HCT116 (cell line): ENCODE measurements at regions not wholly inside any gene's neighbourhood (a gene's known extent, or its start where the extent isn't known, plus 50 kb on each side); places are given as distances from the start of the nearest gene placed in this dataset.

Source experiments
- ATAC-seq: fragments of 200-7000 bp; cut with Tn5 transposase; 2 replicates; pipeline ENCODE4 v1.9.1; 2020; ENCODE audit warnings: mild to moderate bottlenecking, moderate library complexity
- BruUV-seq: library from RNA; stranded (reverse); fragments of 400-500 nt; replicated peaks from 2 replicates; lab custom pipeline; 2021; lab: Mats Ljungman, UMichigan
- CTCF ChIA-PET: fragments of 300-600 bp; sonication (Branson Sonifier 250); formaldehyde crosslinking; loops from one replicate; lab custom pipeline; 2021; ENCODE audit warnings: antibody characterized with exemption; lab: Charles Lee
- POLR2A ChIA-PET: fragments of 300-600, 350-600 bp; sonication (Branson Sonifier 250); formaldehyde crosslinking; loops from one replicate; lab custom pipeline; 2021; ENCODE audit warnings: antibody characterized with exemption; lab: Charles Lee
- RAD21 ChIA-PET, 2 experiments: fragments of 300-600 bp; sonication (Branson Sonifier 250); formaldehyde crosslinking; loops; one replicate each; lab custom pipeline; 2023; ENCODE audit warnings: low total read pairs in 2 of 2; ENCODE audit not compliant: uncharacterized antibody in 2 of 2, unreplicated experiment in 2 of 2, low non-redundant PET in 1 of 2; lab: Charles Lee
- DNase-seq: peaks from one replicate; pipeline ENCODE4 v3.0.0-alpha.2; 2010; ENCODE audit warnings: low read depth, low spot score
- H2AFZ ChIP-seq: fragments of 200-600 bp; shearing (Covaris generic), sonication (generic); 2 replicates; pipeline ENCODE4 v1.6.1; 2017; ENCODE audit warnings: low read depth, mixed run types, mixed read lengths, antibody characterized with exemption, low read length; ENCODE audit not compliant: poor library complexity, severe bottlenecking
- H3K27ac ChIP-seq: 2 replicates; pipeline ENCODE4 v1.5.1; 2012; ENCODE audit warnings: low read depth, low read length
- H3K27me3 ChIP-seq: fragments of 200-600 bp; sonication (generic); 2 replicates; pipeline ENCODE4 v1.6.1; 2016; ENCODE audit warnings: mixed run types, low read length, mixed read lengths; ENCODE audit not compliant: insufficient read depth
- H3K36me3 ChIP-seq, 2 experiments: fragments of 200-500 bp in 1 of 2; fragments of 200-600 bp in 1 of 2; sonication (Bioruptor generic) in 1 of 2; sonication (generic) in 1 of 2; 2 replicates each; pipeline versions ENCODE4 v1.5.1 to v1.6.1; 2014 to 2016; ENCODE audit warnings: low read length in 2 of 2, inconsistent platforms in 1 of 2, mixed read lengths in 1 of 2, mixed run types in 1 of 2; ENCODE audit not compliant: insufficient read depth in 2 of 2, control insufficient read depth in 1 of 2
- H3K4me1 ChIP-seq, 2 experiments: fragments of 200-600 bp in 1 of 2; sonication (generic) in 1 of 2; 2 replicates each; pipeline versions ENCODE4 v1.5.1 to v1.6.1; 2012 to 2017; ENCODE audit warnings: low read length in 2 of 2, inconsistent platforms in 1 of 2, mild to moderate bottlenecking in 1 of 2, mixed read lengths in 1 of 2, mixed run types in 1 of 2, moderate library complexity in 1 of 2; ENCODE audit not compliant: insufficient read depth in 2 of 2, control insufficient read depth in 1 of 2
- H3K4me2 ChIP-seq: fragments of 200-600 bp; sonication (generic); 2 replicates; pipeline ENCODE4 v1.6.1; 2017; ENCODE audit warnings: mixed run types, low read length, mixed read lengths
- H3K4me3 ChIP-seq, 2 experiments: fragments of 200-600 bp in 1 of 2; sonication (generic) in 1 of 2; replicated peaks in 1 of 2; 2 replicates each; pipeline ENCODE4 v1.5.1; 2011 to 2016; ENCODE audit warnings: low read length in 2 of 2, control low read depth in 1 of 2, low read depth in 1 of 2, mild to moderate bottlenecking in 1 of 2, mixed read lengths in 1 of 2, mixed run types in 1 of 2
- H3K79me2 ChIP-seq: fragments of 200-600 bp; sonication (generic); 2 replicates; pipeline ENCODE4 v1.6.1; 2017; ENCODE audit warnings: mild to moderate bottlenecking, mixed run types, low read length, moderate library complexity, mixed read lengths; ENCODE audit not compliant: insufficient read depth
- H3K9ac ChIP-seq: fragments of 200-600 bp; sonication (generic); 2 replicates; pipeline ENCODE4 v1.6.1; 2016; ENCODE audit warnings: low read length, mixed read lengths
- H3K9me2 ChIP-seq: fragments of 200-600 bp; sonication (generic), shearing (Covaris generic); 2 replicates; pipeline ENCODE4 v1.6.1; 2017; ENCODE audit warnings: mixed run types, mild to moderate bottlenecking, moderate library complexity; ENCODE audit not compliant: insufficient read depth
- H3K9me3 ChIP-seq, 2 experiments: fragments of 200-500 bp in 1 of 2; fragments of 200-600 bp in 1 of 2; sonication (Bioruptor generic) in 1 of 2; sonication (generic) in 1 of 2; 2 replicates each; pipeline ENCODE4 v1.6.1; 2014 to 2017; ENCODE audit warnings: low read length in 2 of 2, mixed read lengths in 2 of 2, inconsistent platforms in 1 of 2, low read depth in 1 of 2, mild to moderate bottlenecking in 1 of 2, mixed run types in 1 of 2, moderate library complexity in 1 of 2; ENCODE audit not compliant: control insufficient read depth in 1 of 2, insufficient read depth in 1 of 2
- H4K20me1 ChIP-seq: fragments of 200-600 bp; sonication (generic), shearing (Covaris generic); 2 replicates; pipeline ENCODE4 v1.6.1; 2017; ENCODE audit warnings: mixed run types, mild to moderate bottlenecking, moderate library complexity; ENCODE audit not compliant: insufficient read depth
- CBX3 ChIP-seq: IDR thresholded peaks from 2 replicates; pipeline ENCODE4 v1.6.1; 2012; ENCODE audit warnings: low read depth
- EGR1 ChIP-seq: IDR thresholded peaks from 2 replicates; pipeline ENCODE4 v1.6.1; 2012; ENCODE audit warnings: low read depth
- ELF1 ChIP-seq: IDR thresholded peaks from 2 replicates; pipeline ENCODE4 v1.6.1; 2012; ENCODE audit warnings: low read depth, borderline replicate concordance
- EZH2 ChIP-seq: fragments of 200-600 bp; sonication (generic); IDR thresholded peaks from 2 replicates; pipeline ENCODE4 v1.6.1; 2017; ENCODE audit warnings: antibody characterized with exemption, mixed run types
- MAX ChIP-seq: IDR thresholded peaks from 2 replicates; pipeline ENCODE4 v1.6.1; 2012
- POLR2A ChIP-seq: IDR thresholded peaks from 2 replicates; pipeline ENCODE4 v1.7.0; 2011; ENCODE audit warnings: borderline replicate concordance; ENCODE audit not compliant: insufficient read depth, insufficient read length; ENCODE audit errors: extremely low read depth
- SIN3A ChIP-seq: IDR thresholded peaks from 2 replicates; pipeline ENCODE4 v1.6.1; 2012; ENCODE audit warnings: low read depth
- SP1 ChIP-seq: IDR thresholded peaks from 2 replicates; pipeline ENCODE4 v1.6.1; 2012; ENCODE audit warnings: low read depth
- SRF ChIP-seq: IDR thresholded peaks from 2 replicates; pipeline ENCODE4 v1.6.1; 2012; ENCODE audit warnings: low read depth
- YY1 ChIP-seq: IDR thresholded peaks from 2 replicates; pipeline ENCODE4 v1.6.1; 2011; ENCODE audit warnings: low read length, low read depth, moderate library complexity, mild to moderate bottlenecking; ENCODE audit not compliant: insufficient replicate concordance; ENCODE audit errors: extremely low read depth
- ZBTB33 ChIP-seq: IDR thresholded peaks from 2 replicates; pipeline ENCODE4 v1.6.1; 2011; ENCODE audit warnings: mild to moderate bottlenecking, low read length, moderate library complexity; ENCODE audit not compliant: insufficient replicate concordance; ENCODE audit errors: extremely low read depth
- ZFX ChIP-seq: fragments of 450-650 bp; IDR thresholded peaks from 2 replicates; pipeline ENCODE4 v1.6.1; 2017
- intact Hi-C: fragments of 100-400 bp; cut with micrococcal nuclease; formaldehyde crosslinking; loops from 2 replicates; pipeline ENCODE4 v1.10.0; 2022

- no peak overlapping the region for H3K4me2 ChIP-seq
- CTCF ChIA-PET, result no interaction called here
- intact Hi-C loops, result no loop called here
- H3K4me3 ChIP-seq, result no peak overlapping the region
- no peaks in the 10 kb centered on the region for H3K36me3 ChIP-seq
- POLR2A ChIA-PET, result no interaction called here
- H3K27me3 ChIP-seq, result no peaks in the 10 kb centered on the region
- H3K9me2 ChIP-seq, result no peaks in the 10 kb centered on the region
- no peaks in the 10 kb centered on the region for H3K4me1 ChIP-seq
- no peak overlapping the region for H3K27ac ChIP-seq
- no peak overlapping the region for H3K9ac ChIP-seq
- H4K20me1 ChIP-seq, result no peaks in the 10 kb centered on the region
- BruUV-seq, result no TSS peak
- ATAC-seq (no peak), DNase-seq (no peak)
- no peaks in the 10 kb centered on the region for H3K79me2 ChIP-seq
- TF ChIP-seq ZFX, result no peak
- TF ChIP-seq SRF, result no peak
- no peak for TF ChIP-seq SP1
- TF ChIP-seq SIN3A, result no peak
- no peak for TF ChIP-seq EZH2
- no peak for TF ChIP-seq CBX3
- TF ChIP-seq POLR2A, result no peak
- TF ChIP-seq YY1, result no peak
- no peaks in the 10 kb centered on the region for H3K9me3 ChIP-seq
- RAD21 ChIA-PET, result no interaction called here
- H2AFZ ChIP-seq, result no peak overlapping the region
Observed at GRCh38 chr3:25177041-25177440, 251.0 kb upstream of the RARB start.

GRCh38 chr3:25178672-25179071 lies 249.4 kb upstream of the RARB start:
- no peaks in the 10 kb centered on the region for H3K4me1 ChIP-seq
- no peak overlapping the region for H3K27ac ChIP-seq
- TF ChIP-seq ELF1 (no peak), ZFX (no peak), EGR1 (no peak), ZBTB33 (no peak), CBX3 (no peak), MAX (no peak), SP1 (no peak)
- no TSS peak for BruUV-seq
- no peak overlapping the region for H3K4me3 ChIP-seq
- no peak overlapping the region for H3K9ac ChIP-seq
- ATAC-seq (no peak), DNase-seq (no peak)
- intact Hi-C loops, result no loop called here
- no peak overlapping the region for H3K4me2 ChIP-seq
- ChIA-PET POLR2A (no interaction called here), CTCF (no interaction called here), RAD21 (no interaction called here)
- H3K79me2 ChIP-seq, result no peaks in the 10 kb centered on the region
- no peaks in the 10 kb centered on the region for H3K36me3 ChIP-seq
- no peak overlapping the region for H2AFZ ChIP-seq
- H3K27me3 ChIP-seq, result no peaks in the 10 kb centered on the region
- no peaks in the 10 kb centered on the region for H3K9me2 ChIP-seq
- no peaks in the 10 kb centered on the region for H3K9me3 ChIP-seq
- H4K20me1 ChIP-seq, result no peaks in the 10 kb centered on the region
